Mononuclear cell (primary cell): ENCODE measurements at regions not wholly inside any gene's neighbourhood (a gene's known extent, or its start where the extent isn't known, plus 50 kb on each side); places are given as distances from the start of the nearest gene placed in this dataset.

Experiments used
- H3K27me3 ChIP-seq: 2 replicates; pipeline ENCODE4 v1.6.0; 2011; ENCODE audit warnings: low read length, control low read depth; ENCODE audit not compliant: insufficient read depth
- H3K4me1 ChIP-seq: 2 replicates; pipeline ENCODE4 v1.5.1; 2011; ENCODE audit warnings: mild to moderate bottlenecking, low read length, control low read depth; ENCODE audit not compliant: insufficient read depth
- H3K4me3 ChIP-seq: 2 replicates; pipeline ENCODE4 v1.5.1; 2011; ENCODE audit warnings: mild to moderate bottlenecking, low read length, moderate library complexity
- H3K9me3 ChIP-seq: 2 replicates; pipeline ENCODE4 v1.5.1; 2011; ENCODE audit warnings: low read depth, mild to moderate bottlenecking, control low read depth, low read length

DNA sequence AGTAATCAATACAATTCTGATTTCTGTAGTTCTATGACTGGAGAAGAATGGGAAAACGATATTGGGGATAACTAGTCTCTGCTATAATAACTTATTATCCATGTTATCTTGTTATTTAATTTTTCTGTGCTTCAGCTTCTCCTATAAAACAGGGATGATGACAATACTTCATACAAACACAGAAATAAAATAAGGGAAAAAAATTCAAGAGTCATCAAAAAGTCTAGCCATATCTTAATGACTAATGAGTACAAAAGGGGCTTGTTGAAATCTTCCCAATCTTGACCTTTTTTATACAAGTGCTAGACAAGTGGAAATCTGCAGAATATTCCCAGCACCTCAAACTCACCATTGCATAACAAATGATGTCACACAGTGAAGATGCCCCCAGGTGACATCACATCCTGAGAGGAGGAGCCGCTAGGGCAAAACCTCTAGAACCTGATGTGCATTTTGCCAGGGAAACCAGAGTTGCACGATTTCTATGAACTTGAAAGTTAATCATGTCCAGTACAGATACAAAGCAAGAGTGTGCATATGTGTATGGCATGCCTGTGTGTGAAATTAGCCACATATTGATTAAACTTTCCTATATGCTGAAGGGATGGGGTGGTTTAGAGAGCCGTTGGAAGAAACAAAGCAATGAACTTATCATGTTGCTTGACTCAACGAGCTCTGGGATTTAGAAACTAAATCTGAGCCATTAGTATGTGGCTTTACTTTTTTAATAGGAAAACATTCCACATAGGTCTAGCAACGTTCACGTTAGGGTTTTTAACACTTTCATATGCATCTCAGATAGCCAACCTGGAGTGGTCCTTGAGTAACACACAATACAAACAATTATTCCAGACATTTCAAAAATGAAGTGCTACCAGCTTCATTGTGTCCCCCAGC, 278.9 kb downstream of the SLC4A3 start:
- Histone ChIP-seq H3K27me3 (no peaks in the 10 kb centered on the region), H3K4me1 (no peaks in the 10 kb centered on the region), H3K4me3 (no peak overlapping the region), H3K9me3 (no peaks in the 10 kb centered on the region)

DNA sequence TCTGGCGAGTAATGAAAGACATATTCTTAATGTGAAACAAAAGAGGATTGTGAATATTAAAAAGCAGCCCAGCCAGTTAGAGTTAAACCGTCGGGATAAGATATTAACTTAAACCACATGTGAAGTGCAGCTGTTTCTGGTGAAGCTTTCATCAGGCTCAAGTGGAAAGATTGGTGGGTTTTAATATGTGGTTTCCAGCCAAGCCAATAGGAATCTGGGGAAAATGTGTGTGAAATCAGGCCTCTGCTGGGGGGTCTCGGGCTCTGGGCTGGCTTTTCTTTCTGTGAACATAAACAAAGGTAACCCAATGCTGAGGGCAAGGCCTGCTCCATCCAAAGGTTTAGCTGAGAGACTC, 279.6 kb downstream of the SLC4A3 start:
- no peaks in the 10 kb centered on the region for H3K27me3 ChIP-seq
- H3K4me1 ChIP-seq: no peaks in the 10 kb centered on the region
- H3K9me3 ChIP-seq: no peaks in the 10 kb centered on the region
- H3K4me3 ChIP-seq: no peak overlapping the region

DNA sequence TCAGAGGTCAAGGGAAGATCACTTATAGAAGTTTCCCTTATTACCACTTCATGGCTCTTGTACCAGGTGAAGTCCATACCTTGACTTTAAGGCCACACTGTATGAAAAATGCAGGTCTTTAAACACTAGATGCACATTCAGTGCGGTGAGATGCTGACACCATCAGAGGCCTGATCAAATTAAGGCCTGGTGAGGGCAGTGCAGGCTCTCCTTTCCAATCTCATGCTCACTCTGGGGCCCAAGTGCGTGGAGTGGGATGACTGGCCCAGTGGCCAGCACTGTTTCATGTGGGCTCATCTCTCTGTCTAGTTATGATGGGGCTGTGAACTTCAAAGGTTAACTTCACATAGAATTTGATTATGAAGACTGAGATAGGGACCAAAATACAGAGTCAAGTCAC, 281.1 kb downstream of the SLC4A3 start:
- Histone ChIP-seq H3K9me3 (no peaks in the 10 kb centered on the region), H3K4me3 (no peak overlapping the region), H3K4me1 (no peaks in the 10 kb centered on the region), H3K27me3 (no peaks in the 10 kb centered on the region)

DNA sequence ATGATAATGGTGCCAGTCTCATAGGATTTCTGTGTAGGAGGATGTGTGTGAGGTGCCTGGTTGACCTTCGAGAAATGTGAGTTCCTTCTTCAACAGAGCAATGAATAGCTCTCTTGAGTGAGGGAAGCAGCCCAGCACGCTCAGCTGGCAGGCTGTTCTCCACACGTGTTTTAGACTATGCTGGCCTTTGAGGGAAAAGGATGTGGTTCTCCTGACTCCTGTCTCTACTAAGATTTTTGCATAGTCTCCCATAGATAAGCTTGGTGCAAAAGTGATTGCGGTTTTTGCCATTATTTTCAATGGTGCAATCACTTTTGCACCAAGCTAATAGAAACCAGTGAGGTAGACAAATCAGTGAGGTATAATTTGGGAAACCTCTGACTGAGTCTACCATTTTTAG, 284.1 kb downstream of the SLC4A3 start:
- Histone ChIP-seq H3K9me3 (no peaks in the 10 kb centered on the region), H3K4me1 (no peaks in the 10 kb centered on the region), H3K4me3 (no peak overlapping the region), H3K27me3 (no peaks in the 10 kb centered on the region)

DNA sequence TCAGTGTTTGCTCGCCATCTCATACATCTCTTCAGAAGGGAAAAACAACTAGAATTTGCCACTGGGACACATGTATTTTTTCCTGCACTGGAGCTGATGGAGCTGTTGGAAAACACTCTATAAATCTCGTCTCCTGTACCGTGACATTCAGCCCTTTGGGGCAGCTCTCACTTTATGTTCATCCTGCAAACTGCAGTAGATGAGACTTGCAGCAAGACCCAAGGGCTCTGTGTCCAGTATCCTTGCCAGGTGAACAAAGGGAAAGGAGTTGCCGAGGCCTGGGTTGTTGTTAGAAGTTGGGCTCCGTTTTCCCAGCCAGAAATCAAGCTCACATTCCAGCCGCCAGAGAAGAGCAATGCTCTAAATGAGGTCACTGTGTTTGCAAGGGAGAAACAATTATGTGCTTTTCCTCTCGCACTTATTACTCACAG, 285.1 kb downstream of the SLC4A3 start:
- Histone ChIP-seq H3K4me1 (no peaks in the 10 kb centered on the region), H3K9me3 (no peaks in the 10 kb centered on the region), H3K4me3 (no peak overlapping the region), H3K27me3 (no peaks in the 10 kb centered on the region)

DNA sequence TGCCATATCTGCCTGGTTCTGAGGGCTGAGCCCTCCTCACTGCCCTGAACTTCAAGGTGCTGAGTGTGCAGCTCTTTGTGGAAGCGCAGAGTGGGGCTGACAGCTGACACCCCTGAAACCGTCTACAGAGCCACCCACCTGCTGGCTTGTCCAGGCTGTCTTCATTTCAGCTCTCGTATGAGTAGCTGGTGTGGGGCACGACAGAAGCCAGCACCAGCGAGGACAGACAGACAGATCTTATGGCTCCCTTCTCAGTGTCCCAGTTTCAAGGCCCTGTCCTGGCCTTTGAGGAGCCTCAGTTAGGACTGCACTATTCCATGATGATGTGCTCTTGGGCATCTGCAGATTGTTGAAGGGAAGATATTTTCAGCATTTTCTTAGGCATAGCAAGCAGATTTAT, 287.1 kb downstream of the SLC4A3 start:
- no peaks in the 10 kb centered on the region for H3K4me1 ChIP-seq
- no peak overlapping the region for H3K4me3 ChIP-seq
- no peaks in the 10 kb centered on the region for H3K27me3 ChIP-seq
- no peaks in the 10 kb centered on the region for H3K9me3 ChIP-seq

DNA sequence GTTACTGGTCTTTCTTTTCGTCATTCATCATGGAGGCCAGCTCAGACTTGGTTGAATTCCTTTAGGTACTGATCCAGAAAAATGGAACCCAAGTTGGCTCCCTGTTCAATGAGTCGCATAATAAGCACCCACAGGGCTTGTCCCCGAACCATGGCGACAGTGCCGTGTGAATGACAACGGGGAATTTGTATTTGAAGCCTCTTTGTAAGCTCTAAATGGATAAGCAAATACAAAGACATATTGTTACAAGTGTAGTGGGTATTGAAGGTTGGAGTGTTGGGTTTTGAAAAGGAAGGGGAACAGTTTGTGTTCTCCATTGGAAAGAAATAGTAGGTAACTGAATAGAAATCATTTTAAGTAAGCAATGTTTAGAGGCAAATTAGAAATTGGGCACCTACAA, 288.9 kb downstream of the SLC4A3 start:
- H3K9me3 ChIP-seq: no peaks in the 10 kb centered on the region
- H3K4me3 ChIP-seq: no peak overlapping the region
- no peaks in the 10 kb centered on the region for H3K27me3 ChIP-seq
- H3K4me1 ChIP-seq: no peaks in the 10 kb centered on the region

DNA sequence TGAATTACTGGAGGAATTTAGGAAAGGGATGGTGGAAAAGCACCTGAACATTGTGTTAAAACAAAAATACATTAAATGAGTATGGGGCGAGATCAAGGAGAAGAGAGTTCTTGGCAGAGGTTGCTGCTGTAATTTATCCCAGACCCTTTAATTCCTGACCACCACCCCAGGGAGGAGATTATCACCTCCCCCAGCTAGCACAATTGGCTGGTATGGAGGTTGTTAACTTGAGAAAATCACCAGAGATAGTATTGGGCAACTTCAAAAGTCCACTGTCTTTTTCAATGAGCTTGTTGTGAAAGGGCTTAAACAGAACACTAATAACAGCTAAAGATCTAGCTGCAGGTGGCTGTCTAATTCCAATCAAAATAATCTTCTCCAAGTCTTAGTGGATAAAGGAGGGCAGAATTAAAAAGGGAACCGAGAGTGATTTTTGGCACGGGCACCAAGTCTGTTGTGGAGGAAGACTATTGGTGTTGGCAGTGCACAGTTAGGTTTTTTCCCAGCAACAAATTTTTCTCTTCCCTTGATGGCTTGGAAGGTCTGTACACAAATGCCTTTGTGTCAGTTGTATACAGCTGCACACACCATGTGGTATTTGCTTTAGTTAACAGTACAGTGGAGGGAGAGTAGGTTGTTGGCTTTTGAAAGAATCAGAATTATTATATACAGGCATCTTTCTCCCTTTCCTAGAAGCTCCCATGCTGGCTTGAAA, 289.5 kb downstream of the SLC4A3 start:
- Histone ChIP-seq H3K27me3 (no peaks in the 10 kb centered on the region), H3K9me3 (no peaks in the 10 kb centered on the region), H3K4me1 (no peaks in the 10 kb centered on the region), H3K4me3 (no peak overlapping the region)

DNA sequence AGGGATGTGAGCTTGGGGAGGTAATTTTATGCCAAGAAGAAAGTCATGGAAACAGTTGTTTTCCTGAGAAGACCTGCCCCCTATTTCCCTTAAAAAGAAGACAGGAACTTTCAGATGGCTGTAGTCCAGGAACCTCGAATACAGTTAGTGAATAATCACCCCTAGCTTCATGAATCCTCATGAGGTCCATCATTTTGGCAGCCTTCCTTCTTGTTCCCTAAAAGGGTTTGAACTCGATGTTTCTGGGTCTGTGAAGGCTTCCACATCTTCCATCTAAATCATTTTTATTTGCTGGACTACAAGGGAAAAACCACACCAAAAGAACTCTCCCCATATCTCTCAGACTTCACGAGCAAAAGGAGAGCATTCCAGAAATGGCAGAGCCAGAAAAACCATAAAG, 290.8 kb downstream of the SLC4A3 start:
- no peak overlapping the region for H3K4me3 ChIP-seq
- no peaks in the 10 kb centered on the region for H3K4me1 ChIP-seq
- no peaks in the 10 kb centered on the region for H3K27me3 ChIP-seq
- no peaks in the 10 kb centered on the region for H3K9me3 ChIP-seq

DNA sequence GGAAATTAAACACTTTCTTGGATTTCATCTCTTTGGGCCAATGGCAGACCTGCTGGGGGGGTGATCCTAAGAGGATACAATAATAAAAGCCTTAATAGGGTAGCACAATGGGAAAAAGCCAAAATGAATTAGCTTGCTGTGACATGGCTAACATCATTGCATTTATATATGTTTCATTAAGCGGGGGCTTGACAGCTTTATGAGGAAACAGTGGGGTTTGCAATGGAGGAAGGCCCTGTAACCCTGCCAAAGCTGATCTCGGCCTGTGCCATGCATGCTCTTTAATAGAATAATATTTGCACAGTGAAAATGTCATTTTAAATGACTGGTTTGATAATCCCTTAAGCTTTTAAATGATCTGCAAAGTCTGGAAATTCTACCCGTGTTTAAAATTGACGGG, 291.5 kb downstream of the SLC4A3 start:
- Histone ChIP-seq H3K4me1 (no peaks in the 10 kb centered on the region), H3K27me3 (no peaks in the 10 kb centered on the region), H3K9me3 (no peaks in the 10 kb centered on the region), H3K4me3 (no peak overlapping the region)

DNA sequence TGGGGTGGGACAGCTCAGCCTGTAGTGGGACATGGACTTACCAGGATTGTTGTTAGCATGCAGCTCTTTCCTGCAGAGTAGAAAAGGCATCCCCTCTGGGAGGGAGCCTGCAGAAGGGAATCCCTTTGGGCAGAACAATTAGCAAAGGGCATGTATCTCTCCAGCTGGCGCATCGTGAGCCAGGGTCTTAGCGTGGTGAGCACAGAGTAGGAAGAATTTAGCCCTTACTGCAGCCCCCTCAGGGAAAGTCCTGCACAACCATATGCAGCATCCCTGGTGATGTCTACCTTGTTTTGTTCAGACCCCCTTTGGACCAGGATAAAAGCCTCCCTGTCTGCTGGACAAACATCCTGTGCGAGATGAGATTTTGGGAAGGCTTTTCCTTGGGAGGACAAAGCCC, 292.1 kb downstream of the SLC4A3 start:
- Histone ChIP-seq H3K27me3 (no peaks in the 10 kb centered on the region), H3K4me1 (no peaks in the 10 kb centered on the region), H3K9me3 (no peaks in the 10 kb centered on the region), H3K4me3 (no peak overlapping the region)

DNA sequence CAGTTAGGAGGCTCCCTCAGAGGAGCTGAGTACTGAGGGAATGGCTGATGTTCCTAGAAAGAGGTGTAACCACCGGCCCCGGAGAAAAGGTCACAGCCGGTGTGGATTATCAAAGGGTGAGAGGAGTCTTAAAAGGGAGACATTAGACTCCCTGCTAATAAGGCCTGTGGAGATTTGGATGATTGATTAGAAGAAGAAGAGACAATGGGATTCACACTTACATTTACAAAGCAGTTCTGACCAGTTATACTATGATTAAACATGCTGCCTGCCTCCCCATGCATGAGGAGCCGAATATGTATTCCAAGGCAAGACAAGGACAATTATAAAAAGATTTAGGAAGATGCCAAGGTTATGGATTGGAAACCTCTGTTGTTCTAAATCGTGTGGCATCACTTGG, 302.4 kb downstream of the SLC4A3 start:
- Histone ChIP-seq H3K9me3 (no peaks in the 10 kb centered on the region), H3K4me3 (no peak overlapping the region), H3K4me1 (no peaks in the 10 kb centered on the region), H3K27me3 (no peaks in the 10 kb centered on the region)

DNA sequence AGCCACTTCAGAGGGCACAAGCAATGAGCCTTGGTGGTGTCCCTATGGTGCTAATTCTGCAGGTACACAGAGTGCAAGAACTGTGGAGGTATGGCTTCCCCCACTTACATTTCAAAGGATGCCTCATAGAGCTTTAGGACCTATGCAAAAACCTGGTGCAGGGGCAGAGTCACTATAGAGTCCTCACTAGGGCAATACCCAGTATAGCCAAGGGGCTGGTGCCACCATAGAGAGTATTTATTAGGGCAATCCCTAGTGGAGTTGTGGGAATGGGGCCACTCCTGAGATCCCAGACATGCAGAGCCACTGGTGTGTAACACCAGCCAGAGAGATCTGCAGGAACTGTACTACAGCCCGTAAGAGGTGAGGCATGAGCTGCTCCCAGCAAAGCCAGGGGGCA, 312.2 kb downstream of the SLC4A3 start:
- Histone ChIP-seq H3K4me3 (no peak overlapping the region), H3K4me1 (no peaks in the 10 kb centered on the region), H3K27me3 (no peaks in the 10 kb centered on the region), H3K9me3 (no peaks in the 10 kb centered on the region)

DNA sequence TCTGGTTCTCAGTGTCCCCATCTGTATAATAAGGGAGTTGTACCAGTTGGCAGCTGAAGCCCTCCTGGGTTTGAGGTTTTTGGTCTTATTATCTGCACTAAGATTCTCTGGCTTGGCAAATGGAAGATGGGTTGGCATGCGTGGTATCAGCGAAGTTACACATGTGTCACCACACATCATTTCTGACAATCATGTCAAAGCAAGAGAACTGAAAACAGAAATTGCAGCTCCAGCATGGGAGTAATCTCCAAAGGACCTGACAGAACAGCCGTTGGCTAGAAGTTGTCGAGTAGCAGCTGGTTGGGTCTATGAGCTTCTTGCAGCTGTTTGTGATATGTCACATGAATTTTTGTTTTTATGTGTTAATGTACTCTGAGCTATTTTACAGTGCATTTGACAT, 317.4 kb downstream of the SLC4A3 start:
- Histone ChIP-seq H3K27me3 (no peaks in the 10 kb centered on the region), H3K4me1 (no peaks in the 10 kb centered on the region), H3K9me3 (no peaks in the 10 kb centered on the region), H3K4me3 (no peak overlapping the region)

DNA sequence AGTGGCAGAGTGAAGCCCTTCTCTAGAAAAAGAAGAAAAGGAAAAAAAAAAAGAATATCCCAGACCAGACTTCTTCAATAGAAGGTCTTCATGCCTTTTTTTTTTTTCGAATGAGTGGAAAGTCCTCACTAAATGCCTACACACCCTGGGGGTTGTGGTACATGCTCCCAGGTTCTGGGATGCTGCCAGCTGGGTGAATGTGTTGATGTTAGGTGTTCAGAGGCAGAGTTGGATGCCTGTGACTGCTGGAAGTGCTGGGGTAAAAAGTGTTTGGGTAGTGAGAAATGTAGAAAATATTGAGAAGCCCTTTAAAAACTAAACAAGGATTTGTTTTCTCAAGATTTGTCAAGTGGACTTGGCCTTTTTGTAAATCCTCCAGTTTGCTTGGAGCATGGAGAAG, 318.6 kb downstream of the SLC4A3 start:
- Histone ChIP-seq H3K4me3 (no peak overlapping the region), H3K9me3 (no peaks in the 10 kb centered on the region), H3K4me1 (no peaks in the 10 kb centered on the region), H3K27me3 (no peaks in the 10 kb centered on the region)

DNA sequence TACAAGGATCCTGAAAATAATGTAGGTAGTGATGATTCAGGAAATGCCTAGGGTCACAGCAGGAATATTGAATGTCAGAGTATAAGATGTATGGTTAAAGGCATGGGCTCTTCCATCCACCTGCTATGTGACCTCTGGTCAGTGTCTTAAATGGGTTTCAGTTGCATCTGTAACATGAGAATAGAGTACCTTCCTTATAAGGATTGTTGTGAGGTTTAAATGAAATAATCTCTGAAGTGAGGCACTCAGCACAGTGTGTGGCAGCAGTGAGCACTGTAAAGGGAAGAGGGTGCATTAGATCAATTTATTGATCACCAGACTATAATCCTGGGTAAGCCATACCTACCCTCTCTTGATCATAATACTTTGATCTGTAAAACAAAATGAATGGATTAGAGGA, 319.1 kb downstream of the SLC4A3 start:
- Histone ChIP-seq H3K27me3 (no peaks in the 10 kb centered on the region), H3K4me1 (no peaks in the 10 kb centered on the region), H3K9me3 (no peaks in the 10 kb centered on the region), H3K4me3 (no peak overlapping the region)
